Right atrium auricular region (tissue), 2 donors: ENCODE measurements at regions not wholly inside any gene's neighbourhood (a gene's known extent, or its start where the extent isn't known, plus 50 kb on each side); places are given as distances from the start of the nearest gene placed in this dataset.

Experiments used
- DNase-seq: peaks from one replicate; pipeline ENCODE4 v3.0.0-alpha.2; 2019; ENCODE audit warnings: low spot score
- H3K27ac ChIP-seq, 2 donors: fragments of 200-600 bp; sonication (generic); 1 replicate in 1 of 2; 2 replicates in 1 of 2; pipeline ENCODE4 v1.5.1; 2016 to 2019
- H3K27me3 ChIP-seq, 2 donors: fragments of 200-600 bp; sonication (generic); one replicate each; pipeline versions ENCODE4 v1.5.1 to v1.6.0; 2017 to 2019
- H3K36me3 ChIP-seq: fragments of 200-600 bp; sonication (generic); one replicate; pipeline ENCODE4 v1.5.1; 2016
- H3K4me1 ChIP-seq, 2 donors: fragments of 200-600 bp; sonication (generic); one replicate each; pipeline versions ENCODE4 v1.5.1 to v1.6.0; 2017 to 2019
- H3K4me3 ChIP-seq, 2 donors: fragments of 200-600 bp; sonication (generic); 1 replicate in 1 of 2; 2 replicates in 1 of 2; pipeline ENCODE4 v1.5.1; 2017 to 2019; ENCODE audit warnings: mild to moderate bottlenecking in 1 of 2, moderate library complexity in 1 of 2
- H3K9me3 ChIP-seq, 2 donors: fragments of 200-600 bp; sonication (generic); one replicate each; pipeline ENCODE4 v1.5.1; 2019
- TF ChIP-seq, protein P1 (sequence below), 2 donors: fragments of 200-600 bp; sonication (generic); IDR thresholded peaks; one replicate each; pipeline ENCODE4 v1.5.1; 2019; ENCODE audit warnings: antibody characterized with exemption in 2 of 2

DNA sequence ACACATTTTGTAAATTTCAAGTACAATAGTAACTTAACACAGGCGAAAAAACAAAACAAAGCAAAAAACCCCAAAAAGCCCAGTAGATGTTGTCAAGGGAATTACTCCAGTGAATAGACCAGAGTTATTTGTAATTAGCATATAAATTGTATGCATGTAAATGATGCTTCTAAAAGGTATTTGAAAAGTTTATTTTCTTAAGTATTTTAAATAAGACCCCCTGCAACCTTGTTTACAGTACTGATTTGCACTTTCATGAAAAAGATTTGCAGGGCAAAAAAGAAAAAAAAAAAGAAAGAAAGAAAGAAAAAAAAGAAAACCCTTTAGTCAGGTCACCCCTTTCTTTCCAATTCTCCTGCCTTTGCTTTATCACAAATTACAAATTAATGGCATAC is 372.3 kb upstream of the IRX2 start:
- H3K27me3 ChIP-seq, result peaks cover 0 to 2% of the 10 kb centered on the region in 2 donors
- no peaks in the 10 kb centered on the region for H3K9me3 ChIP-seq
- H3K36me3 ChIP-seq, result no peaks in the 10 kb centered on the region
- no peak overlapping the region for H3K4me3 ChIP-seq
- TF ChIP-seq, protein P1, sequence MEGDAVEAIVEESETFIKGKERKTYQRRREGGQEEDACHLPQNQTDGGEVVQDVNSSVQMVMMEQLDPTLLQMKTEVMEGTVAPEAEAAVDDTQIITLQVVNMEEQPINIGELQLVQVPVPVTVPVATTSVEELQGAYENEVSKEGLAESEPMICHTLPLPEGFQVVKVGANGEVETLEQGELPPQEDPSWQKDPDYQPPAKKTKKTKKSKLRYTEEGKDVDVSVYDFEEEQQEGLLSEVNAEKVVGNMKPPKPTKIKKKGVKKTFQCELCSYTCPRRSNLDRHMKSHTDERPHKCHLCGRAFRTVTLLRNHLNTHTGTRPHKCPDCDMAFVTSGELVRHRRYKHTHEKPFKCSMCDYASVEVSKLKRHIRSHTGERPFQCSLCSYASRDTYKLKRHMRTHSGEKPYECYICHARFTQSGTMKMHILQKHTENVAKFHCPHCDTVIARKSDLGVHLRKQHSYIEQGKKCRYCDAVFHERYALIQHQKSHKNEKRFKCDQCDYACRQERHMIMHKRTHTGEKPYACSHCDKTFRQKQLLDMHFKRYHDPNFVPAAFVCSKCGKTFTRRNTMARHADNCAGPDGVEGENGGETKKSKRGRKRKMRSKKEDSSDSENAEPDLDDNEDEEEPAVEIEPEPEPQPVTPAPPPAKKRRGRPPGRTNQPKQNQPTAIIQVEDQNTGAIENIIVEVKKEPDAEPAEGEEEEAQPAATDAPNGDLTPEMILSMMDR (IDR thresholded peaks at IDR 0.05), result no peak
- H3K27ac ChIP-seq, result no peak overlapping the region
- no peak for DNase-seq
- no peaks in the 10 kb centered on the region for H3K4me1 ChIP-seq

DNA sequence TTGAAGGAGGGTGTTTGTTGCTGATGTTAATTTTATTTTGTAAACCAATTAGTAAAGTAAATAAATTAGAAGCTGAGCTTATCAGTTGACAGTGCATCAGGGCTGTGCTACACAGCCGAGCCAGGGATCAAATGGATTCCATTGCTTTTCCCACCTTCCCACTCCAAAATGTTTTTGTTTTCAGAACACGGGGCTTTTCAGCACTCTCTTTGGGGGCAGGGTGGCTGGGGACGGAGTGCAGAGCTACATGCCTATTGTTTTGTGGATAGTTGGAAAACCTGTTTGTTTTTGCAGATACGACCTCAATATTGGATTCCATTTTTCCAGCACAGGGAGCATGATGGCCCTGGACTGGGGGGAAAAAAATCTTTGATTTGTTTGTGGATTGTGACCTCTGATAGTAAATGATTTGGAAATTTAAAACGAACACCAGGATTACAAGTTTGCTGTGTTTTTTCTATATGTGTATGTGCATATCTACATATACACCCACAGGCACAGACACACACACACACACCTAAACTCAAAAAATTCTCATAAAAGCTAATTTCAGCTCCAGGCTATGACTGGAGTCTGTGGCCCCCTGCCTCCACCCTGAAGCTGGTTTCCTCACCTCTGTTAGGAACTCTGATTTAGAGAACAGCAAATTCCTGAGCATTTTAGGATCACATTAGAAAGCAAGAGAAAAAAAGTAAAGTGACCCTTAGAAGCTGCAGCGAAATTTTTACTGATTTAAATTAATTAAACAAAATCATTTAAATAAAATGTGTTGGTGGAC is 371.7 kb upstream of the IRX2 start:
- Histone ChIP-seq H3K27ac (no peak overlapping the region), H3K36me3 (no peaks in the 10 kb centered on the region), H3K4me3 (no peak overlapping the region), H3K27me3 (peaks cover 0 to 2% of the 10 kb centered on the region in 2 donors), H3K9me3 (no peaks in the 10 kb centered on the region), H3K4me1 (no peaks in the 10 kb centered on the region)
- no peak for DNase-seq
- TF ChIP-seq, protein P1 (IDR thresholded peaks at IDR 0.05), result no peak

DNA sequence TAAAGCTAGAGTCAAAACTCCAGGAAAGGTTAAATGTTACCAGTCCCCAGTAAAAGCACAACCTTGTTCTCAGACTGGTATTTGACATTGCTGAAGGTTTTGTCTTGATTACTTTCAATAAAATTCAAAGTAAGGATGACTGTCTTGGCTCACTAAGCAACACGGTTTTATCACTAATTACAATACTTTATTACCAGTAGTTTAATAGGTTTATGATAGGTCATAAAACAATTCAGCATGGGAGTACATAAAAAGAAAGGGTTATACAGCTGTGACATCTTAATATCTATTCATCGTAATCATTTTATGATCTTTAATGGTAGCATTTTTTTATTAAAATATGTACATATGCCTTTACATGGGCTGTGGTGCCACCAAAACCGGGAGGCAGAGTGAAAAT is 370.7 kb upstream of the IRX2 start:
- TF ChIP-seq, protein P1 (IDR thresholded peaks at IDR 0.05), result no peak
- Histone ChIP-seq H3K9me3 (no peaks in the 10 kb centered on the region), H3K4me1 (no peaks in the 10 kb centered on the region), H3K36me3 (no peaks in the 10 kb centered on the region), H3K27ac (no peak overlapping the region), H3K4me3 (no peak overlapping the region), H3K27me3 (peaks cover 0 to 2% of the 10 kb centered on the region in 2 donors)
- DNase-seq, result no peak

DNA sequence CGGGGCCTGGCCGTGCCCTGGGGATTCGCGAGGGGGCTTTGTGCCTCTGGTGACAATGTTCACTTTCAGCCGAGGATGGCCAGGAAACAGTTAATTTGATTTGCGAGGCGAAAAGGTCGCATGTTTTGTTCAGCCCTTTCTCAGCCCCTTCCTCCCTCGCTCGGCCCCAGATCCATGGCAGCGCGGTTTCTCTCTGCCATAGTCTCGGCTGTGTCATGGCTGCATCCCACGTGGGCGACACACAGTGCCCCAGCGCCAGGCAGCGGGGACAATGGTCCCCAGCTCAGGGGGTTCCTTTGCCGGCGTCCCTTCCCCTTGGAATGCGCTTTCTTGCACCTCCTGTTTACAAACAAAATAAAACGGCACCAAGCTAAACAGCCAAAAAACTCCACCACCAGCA is 370.3 kb upstream of the IRX2 start:
- Histone ChIP-seq H3K4me3 (no peak overlapping the region), H3K27ac (no peak overlapping the region), H3K4me1 (no peaks in the 10 kb centered on the region), H3K27me3 (peaks cover 2 to 3% of the 10 kb centered on the region in 2 donors), H3K36me3 (no peaks in the 10 kb centered on the region), H3K9me3 (no peaks in the 10 kb centered on the region)
- TF ChIP-seq, protein P1 (IDR thresholded peaks at IDR 0.05), result no peak
- DNase-seq, result no peak

DNA sequence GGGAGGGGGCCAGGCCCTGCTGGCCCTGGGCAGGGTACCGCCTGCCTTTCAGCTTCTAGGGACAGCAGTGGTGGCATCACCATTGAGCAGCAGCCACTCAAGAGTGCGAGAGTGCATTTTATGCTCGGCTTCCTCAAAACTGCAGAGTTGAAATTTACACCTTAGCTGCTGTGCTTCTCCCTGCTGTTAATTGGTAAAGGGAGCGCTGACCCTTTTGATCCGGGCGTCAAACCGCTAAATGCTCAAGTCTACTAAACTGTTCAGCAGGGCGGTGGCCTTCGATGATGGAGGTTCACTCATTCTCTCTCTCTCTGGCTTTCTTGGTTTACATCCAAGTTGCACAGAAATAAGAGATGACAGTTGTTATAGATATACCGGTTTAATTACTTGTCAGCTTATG is 368.6 kb upstream of the IRX2 start:
- Histone ChIP-seq H3K4me3 (no peak overlapping the region), H3K27me3 (peaks cover 2 to 14% of the 10 kb centered on the region in 2 donors), H3K9me3 (no peaks in the 10 kb centered on the region), H3K36me3 (no peaks in the 10 kb centered on the region), H3K4me1 (no peaks in the 10 kb centered on the region), H3K27ac (no peak overlapping the region)
- no peak for DNase-seq
- TF ChIP-seq, protein P1 (IDR thresholded peaks at IDR 0.05), result no peak

DNA sequence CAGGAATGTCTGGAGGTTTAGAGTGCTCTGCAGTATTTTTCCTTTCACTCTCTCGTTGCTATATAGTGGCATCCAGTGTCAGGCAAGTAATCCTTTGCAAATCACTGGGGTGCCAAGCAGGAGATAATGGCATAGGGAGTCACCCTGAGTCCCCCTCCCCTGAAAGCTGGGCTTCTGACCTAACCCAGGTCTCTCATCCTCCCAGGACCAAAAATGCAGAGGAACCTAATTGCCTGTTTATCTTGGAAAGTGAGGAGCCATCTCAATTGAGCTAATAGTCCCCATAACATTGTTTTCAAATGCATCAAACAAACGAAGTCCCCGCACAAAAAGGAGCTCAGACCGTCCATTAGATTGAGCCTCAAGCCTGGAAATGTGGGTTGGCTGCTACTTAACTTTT is 368.0 kb upstream of the IRX2 start:
- Histone ChIP-seq H3K9me3 (no peaks in the 10 kb centered on the region), H3K36me3 (no peaks in the 10 kb centered on the region), H3K27ac (no peak overlapping the region), H3K27me3 (peaks cover 2 to 14% of the 10 kb centered on the region in 2 donors), H3K4me1 (no peaks in the 10 kb centered on the region), H3K4me3 (no peak overlapping the region)
- TF ChIP-seq, protein P1 (IDR thresholded peaks at IDR 0.05), result no peak
- no peak for DNase-seq
